Panc1 (cell line): ENCODE measurements at regions not wholly inside any gene's neighbourhood (a gene's known extent, or its start where the extent isn't known, plus 50 kb on each side); places are given as distances from the start of the nearest gene placed in this dataset.

ENCODE experiments used
- ATAC-seq: fragments of 200-7000 bp; cut with Tn5 transposase; 2 replicates; pipeline ENCODE4 v1.9.1; 2020; ENCODE audit warnings: mild to moderate bottlenecking, moderate library complexity
- BruUV-seq: library from RNA; stranded (reverse); fragments of 400-500 nt; replicated peaks from 2 replicates; lab custom pipeline; 2021; lab: Mats Ljungman, UMichigan
- CTCF ChIA-PET: fragments of 300-600 bp; sonication (Branson Sonifier 250); formaldehyde crosslinking; loops from one replicate; lab custom pipeline; 2022; ENCODE audit warnings: antibody characterized with exemption; lab: Charles Lee
- POLR2A ChIA-PET: fragments of 300-600 bp; sonication (Branson Sonifier 250); formaldehyde crosslinking; loops from one replicate; lab custom pipeline; 2022; ENCODE audit warnings: antibody characterized with exemption; lab: Charles Lee
- DNase-seq: peaks from one replicate; pipeline ENCODE4 v3.0.0-alpha.2; 2010; ENCODE audit warnings: low read depth, low spot score
- H3K27ac ChIP-seq: 2 replicates; pipeline ENCODE4 v1.5.1; 2011; ENCODE audit warnings: mild to moderate bottlenecking, low read length, inconsistent platforms
- H3K27me3 ChIP-seq: fragments of 200-500 bp; sonication (Bioruptor generic); 2 replicates; pipeline ENCODE4 v1.6.0; 2014; ENCODE audit warnings: low read length, inconsistent platforms; ENCODE audit not compliant: control insufficient read depth, insufficient read depth
- H3K36me3 ChIP-seq: fragments of 200-500 bp; sonication (Bioruptor generic); 2 replicates; pipeline ENCODE4 v1.5.1; 2014; ENCODE audit warnings: inconsistent platforms, mild to moderate bottlenecking, low read length, moderate library complexity; ENCODE audit not compliant: control insufficient read depth, insufficient read depth
- H3K4me1 ChIP-seq: 2 replicates; pipeline ENCODE4 v1.5.1; 2011; ENCODE audit warnings: inconsistent platforms, mild to moderate bottlenecking, low read length, moderate library complexity; ENCODE audit not compliant: control insufficient read depth, insufficient read depth
- H3K4me3 ChIP-seq, 2 experiments: 2 replicates each; pipeline ENCODE4 v1.5.1; 2011 to 2012; ENCODE audit warnings: low read depth in 2 of 2, low read length in 2 of 2, mild to moderate bottlenecking in 2 of 2, inconsistent platforms in 1 of 2, moderate library complexity in 1 of 2
- H3K9me3 ChIP-seq: fragments of 200-500 bp; sonication (Bioruptor generic); 2 replicates; pipeline ENCODE4 v1.5.1; 2014; ENCODE audit warnings: low read depth, mild to moderate bottlenecking, inconsistent platforms, low read length, moderate library complexity; ENCODE audit not compliant: control insufficient read depth, insufficient read depth
- POLR2AphosphoS5 ChIP-seq: IDR thresholded peaks from 2 replicates; pipeline ENCODE4 v1.6.1; 2012; ENCODE audit warnings: mild to moderate bottlenecking, low read depth, low read length, moderate library complexity
- SIN3A ChIP-seq: IDR thresholded peaks from 2 replicates; pipeline ENCODE4 v1.6.1; 2012; ENCODE audit warnings: low read depth, mild to moderate bottlenecking, low read length, moderate library complexity, borderline replicate concordance; ENCODE audit not compliant: insufficient read depth
- TCF7L2 ChIP-seq: IDR thresholded peaks from 2 replicates; pipeline ENCODE4 v1.6.1; 2011; ENCODE audit warnings: mild to moderate bottlenecking, low read depth, low read length, inconsistent platforms
- in situ Hi-C: cut with HindIII; loops from 2 replicates; pipeline ENCODE4 v1.10.0; 2016; ENCODE audit warnings: low sequenced_read_pairs, low pct_unique_long_range_greater_than_20kb
- intact Hi-C: fragments of 100-400 bp; cut with micrococcal nuclease; formaldehyde crosslinking; loops from one replicate; pipeline ENCODE4 v1.10.0; 2022; ENCODE audit not compliant: unreplicated experiment
- TF ChIP-seq, protein P1 (sequence below): fragments of 450-650 bp; IDR thresholded peaks from 2 replicates; pipeline ENCODE4 v1.5.1; 2017; ENCODE audit warnings: mild to moderate bottlenecking
- TF ChIP-seq, protein P2 (sequence below), 2 experiments: IDR thresholded peaks; 2 replicates each; pipeline ENCODE4 v1.6.1; 2011 to 2012; ENCODE audit warnings: low read depth in 2 of 2, control low read depth in 1 of 2, low read length in 1 of 2, mild to moderate bottlenecking in 1 of 2, moderate library complexity in 1 of 2; ENCODE audit not compliant: insufficient read depth in 1 of 2

DNA sequence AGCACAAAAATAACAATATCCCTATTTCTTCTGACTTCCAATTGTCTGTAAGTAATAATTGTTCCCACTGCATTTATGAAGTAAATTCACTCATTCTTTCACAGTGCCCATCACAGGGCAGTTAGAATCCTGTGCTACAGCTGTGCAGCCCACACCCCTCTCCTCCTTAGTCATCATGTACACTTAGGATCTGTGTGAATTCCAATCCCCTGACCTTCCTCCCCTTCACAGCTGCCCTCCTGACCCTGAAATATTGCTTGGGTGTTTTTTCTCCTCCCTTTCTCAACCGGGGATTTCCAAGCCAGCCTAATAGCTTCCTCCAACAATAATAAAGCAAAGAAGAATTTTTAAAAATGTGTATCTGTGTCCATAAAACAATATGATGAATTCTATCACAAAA lies 91.5 kb upstream of the BEND6 start:
- Histone ChIP-seq H3K27me3 (no peaks in the 10 kb centered on the region), H3K4me1 (peaks cover 63% of the 10 kb centered on the region), H3K27ac (peak overlapping the region; percentile 85), H3K36me3 (no peaks in the 10 kb centered on the region), H3K4me3 (no peak overlapping the region), H3K9me3 (no peaks in the 10 kb centered on the region)
- POLR2A ChIA-PET = interaction anchor here (0.6 to 1.0 kb wide), 3 partner anchors 22 to 221 kb away, joined by 3 read pairs; partner anchors contain the start of gene DST
- DNase-seq = peak; percentile 90
- intact Hi-C loops = no loop called here
- peak; percentile 94 for ATAC-seq
- in situ Hi-C loops = no loop called here
- peak; percentile 53; the same call in 1 of the 2 replicates for TF ChIP-seq POLR2AphosphoS5
- TF ChIP-seq TCF7L2 = peak; percentile 32; the same call in 1 of the 2 replicates
- TF ChIP-seq SIN3A = no peak
- CTCF ChIA-PET = interaction anchor here (2.3 kb wide), 1 partner anchor 12 kb away, joined by 5 read pairs; no protein-coding TSS in a partner anchor
- BruUV-seq = no TSS peak

DNA sequence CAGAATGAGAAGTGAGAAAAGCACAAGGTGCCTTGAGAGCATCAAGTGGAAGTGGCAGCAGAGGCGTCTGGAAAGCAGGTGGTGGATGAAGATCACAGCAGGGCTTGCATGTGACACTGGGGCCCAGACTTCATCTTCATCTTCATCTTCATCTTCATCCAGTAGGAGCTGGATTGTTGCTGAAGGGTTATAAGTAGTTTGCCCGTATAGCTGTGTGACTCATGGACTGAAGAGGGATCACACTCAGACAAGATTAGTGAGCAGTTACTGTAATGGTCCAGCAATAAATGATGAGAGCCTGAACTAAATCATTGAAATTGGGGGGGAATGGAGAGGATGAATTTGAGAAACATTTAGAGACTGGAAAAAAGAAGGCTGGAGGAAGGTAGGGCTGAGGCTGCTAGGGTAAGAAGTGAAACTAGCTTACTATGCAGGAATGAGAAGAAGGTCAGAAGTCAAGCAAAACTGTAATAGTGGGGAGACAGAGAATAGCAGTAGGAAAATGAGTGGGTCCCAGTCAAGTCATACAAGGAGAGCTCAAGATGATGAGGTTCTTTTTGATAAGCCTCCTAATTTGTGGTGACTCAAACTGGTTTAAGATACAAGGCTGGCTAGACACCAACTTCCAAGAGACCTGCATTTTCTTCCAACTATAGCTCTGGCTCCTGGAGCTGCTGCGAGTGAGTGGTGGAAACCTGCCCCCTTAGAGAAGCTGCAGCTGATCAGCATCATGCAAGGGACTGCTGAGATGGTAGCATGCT lies 92.3 kb upstream of the BEND6 start:
- in situ Hi-C loops = no loop called here
- DNase-seq (no peak), ATAC-seq (peak; percentile 70)
- Histone ChIP-seq H3K4me3 (peak overlapping the region in 1 of 2 experiments; percentile 19; a peak in 2 of 4 replicates), H3K27ac (peak overlapping the region; percentile 85), H3K27me3 (no peaks in the 10 kb centered on the region), H3K9me3 (no peaks in the 10 kb centered on the region), H3K36me3 (no peaks in the 10 kb centered on the region), H3K4me1 (peaks cover 55% of the 10 kb centered on the region)
- no peak for TF ChIP-seq SIN3A
- TF ChIP-seq, protein P1, sequence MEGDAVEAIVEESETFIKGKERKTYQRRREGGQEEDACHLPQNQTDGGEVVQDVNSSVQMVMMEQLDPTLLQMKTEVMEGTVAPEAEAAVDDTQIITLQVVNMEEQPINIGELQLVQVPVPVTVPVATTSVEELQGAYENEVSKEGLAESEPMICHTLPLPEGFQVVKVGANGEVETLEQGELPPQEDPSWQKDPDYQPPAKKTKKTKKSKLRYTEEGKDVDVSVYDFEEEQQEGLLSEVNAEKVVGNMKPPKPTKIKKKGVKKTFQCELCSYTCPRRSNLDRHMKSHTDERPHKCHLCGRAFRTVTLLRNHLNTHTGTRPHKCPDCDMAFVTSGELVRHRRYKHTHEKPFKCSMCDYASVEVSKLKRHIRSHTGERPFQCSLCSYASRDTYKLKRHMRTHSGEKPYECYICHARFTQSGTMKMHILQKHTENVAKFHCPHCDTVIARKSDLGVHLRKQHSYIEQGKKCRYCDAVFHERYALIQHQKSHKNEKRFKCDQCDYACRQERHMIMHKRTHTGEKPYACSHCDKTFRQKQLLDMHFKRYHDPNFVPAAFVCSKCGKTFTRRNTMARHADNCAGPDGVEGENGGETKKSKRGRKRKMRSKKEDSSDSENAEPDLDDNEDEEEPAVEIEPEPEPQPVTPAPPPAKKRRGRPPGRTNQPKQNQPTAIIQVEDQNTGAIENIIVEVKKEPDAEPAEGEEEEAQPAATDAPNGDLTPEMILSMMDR = no peak
- TF ChIP-seq, protein P2, sequence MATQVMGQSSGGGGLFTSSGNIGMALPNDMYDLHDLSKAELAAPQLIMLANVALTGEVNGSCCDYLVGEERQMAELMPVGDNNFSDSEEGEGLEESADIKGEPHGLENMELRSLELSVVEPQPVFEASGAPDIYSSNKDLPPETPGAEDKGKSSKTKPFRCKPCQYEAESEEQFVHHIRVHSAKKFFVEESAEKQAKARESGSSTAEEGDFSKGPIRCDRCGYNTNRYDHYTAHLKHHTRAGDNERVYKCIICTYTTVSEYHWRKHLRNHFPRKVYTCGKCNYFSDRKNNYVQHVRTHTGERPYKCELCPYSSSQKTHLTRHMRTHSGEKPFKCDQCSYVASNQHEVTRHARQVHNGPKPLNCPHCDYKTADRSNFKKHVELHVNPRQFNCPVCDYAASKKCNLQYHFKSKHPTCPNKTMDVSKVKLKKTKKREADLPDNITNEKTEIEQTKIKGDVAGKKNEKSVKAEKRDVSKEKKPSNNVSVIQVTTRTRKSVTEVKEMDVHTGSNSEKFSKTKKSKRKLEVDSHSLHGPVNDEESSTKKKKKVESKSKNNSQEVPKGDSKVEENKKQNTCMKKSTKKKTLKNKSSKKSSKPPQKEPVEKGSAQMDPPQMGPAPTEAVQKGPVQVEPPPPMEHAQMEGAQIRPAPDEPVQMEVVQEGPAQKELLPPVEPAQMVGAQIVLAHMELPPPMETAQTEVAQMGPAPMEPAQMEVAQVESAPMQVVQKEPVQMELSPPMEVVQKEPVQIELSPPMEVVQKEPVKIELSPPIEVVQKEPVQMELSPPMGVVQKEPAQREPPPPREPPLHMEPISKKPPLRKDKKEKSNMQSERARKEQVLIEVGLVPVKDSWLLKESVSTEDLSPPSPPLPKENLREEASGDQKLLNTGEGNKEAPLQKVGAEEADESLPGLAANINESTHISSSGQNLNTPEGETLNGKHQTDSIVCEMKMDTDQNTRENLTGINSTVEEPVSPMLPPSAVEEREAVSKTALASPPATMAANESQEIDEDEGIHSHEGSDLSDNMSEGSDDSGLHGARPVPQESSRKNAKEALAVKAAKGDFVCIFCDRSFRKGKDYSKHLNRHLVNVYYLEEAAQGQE (IDR thresholded peaks at IDR 0.05; ENCODE audit: insufficient read depth in 1 of 2, low read depth in 2 of 2, low read length in 1 of 2) = no peak
- TF ChIP-seq POLR2AphosphoS5 = no peak
- TF ChIP-seq TCF7L2 = no peak
- intact Hi-C loops = no loop called here
- ChIA-PET CTCF (interaction anchor here (2.3 kb wide), 1 partner anchor 12 kb away, joined by 5 read pairs; no protein-coding TSS in a partner anchor), POLR2A (interaction anchor here (0.6 to 1.0 kb wide), 2 partner anchors 22 to 23 kb away, joined by 3 read pairs; no protein-coding TSS in a partner anchor)
- no TSS peak for BruUV-seq
